ENCODE measurements at regions not wholly inside any gene's neighbourhood (a gene's known extent, or its start where the extent isn't known, plus 50 kb on each side); places are given as distances from the start of the nearest gene placed in this dataset.

DNA sequence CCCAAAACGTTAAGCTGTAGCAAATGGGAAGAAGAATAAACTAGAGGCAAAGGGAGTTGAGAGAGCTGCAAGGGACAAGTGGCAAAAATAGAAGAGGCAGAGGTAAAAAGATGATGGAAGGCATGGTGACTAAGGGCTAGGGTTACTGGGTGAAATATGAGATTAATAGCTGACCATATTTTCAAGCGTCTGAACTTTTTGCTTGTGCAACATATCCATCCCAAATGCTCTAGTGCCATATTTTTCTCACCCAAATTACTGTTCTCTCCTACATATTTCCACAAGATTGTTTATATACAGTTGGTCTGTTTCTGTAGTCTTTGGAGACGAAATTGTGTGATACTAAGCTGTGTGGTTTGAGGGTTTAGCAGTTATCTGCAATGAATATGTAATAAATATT, 145.5 kb downstream of the GMNC start:
- no peaks in the 10 kb centered on the region for H3K4me1 ChIP-seq (ENCODE audit: insufficient read depth, low read length)
- no peak overlapping the region for H2AK5ac ChIP-seq (ENCODE audit: insufficient read length, low read length)
- Mint-ChIP-seq H3K36me3 (ENCODE audit: insufficient read depth in 1 of 3, low read depth in 3 of 3) (no peaks in the 10 kb centered on the region), H3K27me3 (ENCODE audit: low read depth) (no peaks in the 10 kb centered on the region), H3K9me3 (no peaks in the 10 kb centered on the region), H3K27ac (no peak overlapping the region), H3K4me1 (peaks cover 9% of the 10 kb centered on the region in 2 experiments; a peak in 3 of 4 replicates), H3K4me3 (no peak overlapping the region; a peak in 1 of 5 replicates)
- H3K9ac ChIP-seq (ENCODE audit: extremely low read depth, insufficient read length, low read length): no peak overlapping the region
- no peaks in the 10 kb centered on the region for H3K23me2 ChIP-seq (ENCODE audit: insufficient read length, low read depth, low read length, poor library complexity, severe bottlenecking)
- H3T11ph ChIP-seq (ENCODE audit: low read length): no peak overlapping the region
- H3K14ac ChIP-seq (ENCODE audit: insufficient read depth, low read length): no peak overlapping the region
- no peak overlapping the region for H2BK15ac ChIP-seq (ENCODE audit: low read depth, low read length)
- no peaks in the 10 kb centered on the region for H3K27me3 ChIP-seq (ENCODE audit: insufficient read depth, low read length)
- H3K79me1 ChIP-seq (ENCODE audit: insufficient read depth, low read depth, low read length, poor library complexity, severe bottlenecking): no peaks in the 10 kb centered on the region
- H3K79me2 ChIP-seq (ENCODE audit: insufficient read depth, low read length): no peaks in the 10 kb centered on the region
- no peak overlapping the region for H2AFZ ChIP-seq (ENCODE audit: low read length)
- no CpG with 5 or more reads among the region's 3 CpGs for WGBS (ENCODE audit: extremely low coverage, insufficient read length, low lambda C conversion rate)
- no peak overlapping the region for H3K4me2 ChIP-seq (ENCODE audit: insufficient read depth, insufficient read length, low read length)
- H2BK5ac ChIP-seq (ENCODE audit: insufficient read length, low read length): no peak overlapping the region
- no peak for DNase-seq
- H4K8ac ChIP-seq (replicated peaks; ENCODE audit: insufficient read length, low read depth, low read length): no peak overlapping the region
- H2BK12ac ChIP-seq (ENCODE audit: insufficient read length, low read depth, low read length): no peak overlapping the region
- no peak overlapping the region for H3K4ac ChIP-seq (ENCODE audit: low read depth, low read length)
- H3K9me3 ChIP-seq (ENCODE audit: control insufficient read depth, low read depth, low read length): no peaks in the 10 kb centered on the region
- no peak overlapping the region for H4K91ac ChIP-seq (ENCODE audit: insufficient read length, low read depth, low read length)
- TF ChIP-seq, protein P1, sequence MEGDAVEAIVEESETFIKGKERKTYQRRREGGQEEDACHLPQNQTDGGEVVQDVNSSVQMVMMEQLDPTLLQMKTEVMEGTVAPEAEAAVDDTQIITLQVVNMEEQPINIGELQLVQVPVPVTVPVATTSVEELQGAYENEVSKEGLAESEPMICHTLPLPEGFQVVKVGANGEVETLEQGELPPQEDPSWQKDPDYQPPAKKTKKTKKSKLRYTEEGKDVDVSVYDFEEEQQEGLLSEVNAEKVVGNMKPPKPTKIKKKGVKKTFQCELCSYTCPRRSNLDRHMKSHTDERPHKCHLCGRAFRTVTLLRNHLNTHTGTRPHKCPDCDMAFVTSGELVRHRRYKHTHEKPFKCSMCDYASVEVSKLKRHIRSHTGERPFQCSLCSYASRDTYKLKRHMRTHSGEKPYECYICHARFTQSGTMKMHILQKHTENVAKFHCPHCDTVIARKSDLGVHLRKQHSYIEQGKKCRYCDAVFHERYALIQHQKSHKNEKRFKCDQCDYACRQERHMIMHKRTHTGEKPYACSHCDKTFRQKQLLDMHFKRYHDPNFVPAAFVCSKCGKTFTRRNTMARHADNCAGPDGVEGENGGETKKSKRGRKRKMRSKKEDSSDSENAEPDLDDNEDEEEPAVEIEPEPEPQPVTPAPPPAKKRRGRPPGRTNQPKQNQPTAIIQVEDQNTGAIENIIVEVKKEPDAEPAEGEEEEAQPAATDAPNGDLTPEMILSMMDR (conservative IDR thresholded peaks at IDR 0.05): no peak
- no peak overlapping the region for H4K5ac ChIP-seq (ENCODE audit: insufficient read length, low read depth, low read length)
- no peak overlapping the region for H3K18ac ChIP-seq (ENCODE audit: insufficient read length, low read depth, low read length)
- no peak overlapping the region for H2BK120ac ChIP-seq (ENCODE audit: low read depth, low read length, poor library complexity, severe bottlenecking)
- H2BK20ac ChIP-seq (ENCODE audit: low read depth, low read length, poor library complexity, severe bottlenecking): no peak overlapping the region
- no peaks in the 10 kb centered on the region for H4K20me1 ChIP-seq (ENCODE audit: control insufficient read depth, insufficient read depth, insufficient read length)
- no peak overlapping the region for H3K23ac ChIP-seq (ENCODE audit: insufficient read length, low read depth, low read length)
- H3K56ac ChIP-seq (ENCODE audit: insufficient read length, low read depth, low read length): no peak overlapping the region
- H3K27ac ChIP-seq (ENCODE audit: insufficient read length, low read depth, low read length): no peak overlapping the region
